NK-92 treated with Interleukin-12 subunit alpha and Interleukin-12 subunit beta, amount 100 ng/mL, for 24 hours (cell line): ENCODE measurements at regions not wholly inside any gene's neighbourhood (a gene's known extent, or its start where the extent isn't known, plus 50 kb on each side); places are given as distances from the start of the nearest gene placed in this dataset.
"Not testable (repeated sequence)": the region's sequence is repeated elsewhere in the genome, so short reads cannot be mapped to it uniquely, and the experiment has no call there.

ENCODE experiments used
- DNase-seq: peaks from one replicate; lab custom pipeline; 2025; lab: John Stamatoyannopoulos, UW

- no peak for DNase-seq
Observed at GRCh38 chr2:18986046-18986445, 372.4 kb downstream of the OSR1 start.

- DNase-seq = no peak
Observed at GRCh38 chr2:18980786-18981430, 377.5 kb downstream of the OSR1 start.

GRCh38 chr2:18980104-18980785 is 378.2 kb downstream of the OSR1 start:
- no peak for DNase-seq

- DNase-seq = no peak
Observed at GRCh38 chr2:18977409-18977808, 381.0 kb downstream of the OSR1 start.

GRCh38 chr2:18976168-18976961 is 382.1 kb downstream of the OSR1 start:
- no peak for DNase-seq

GRCh38 chr2:18975506-18976167 is 382.8 kb downstream of the OSR1 start:
- no peak for DNase-seq

GRCh38 chr2:18971628-18972027 is 382.3 kb upstream of the NT5C1B start:
- DNase-seq = no peak

GRCh38 chr2:18971069-18971378 is 381.7 kb upstream of the NT5C1B start:
- DNase-seq = no peak

- DNase-seq = no peak
Observed at GRCh38 chr2:18966131-18966530, 376.8 kb upstream of the NT5C1B start.

GRCh38 chr2:18963739-18964256 is 374.4 kb upstream of the NT5C1B start:
- DNase-seq = not testable (repeated sequence)

- no peak for DNase-seq
Observed at GRCh38 chr2:18961991-18962421, 372.6 kb upstream of the NT5C1B start.

GRCh38 chr2:18959952-18960717 is 370.8 kb upstream of the NT5C1B start:
- DNase-seq = no peak

- DNase-seq = no peak
Observed at GRCh38 chr2:18959200-18959599, 369.8 kb upstream of the NT5C1B start.

- DNase-seq = no peak
Observed at GRCh38 chr2:18957909-18958308, 368.5 kb upstream of the NT5C1B start.

- no peak for DNase-seq
Observed at GRCh38 chr2:18950361-18950851, 361.0 kb upstream of the NT5C1B start.

- DNase-seq = no peak
Observed at GRCh38 chr2:18949871-18950270, 360.5 kb upstream of the NT5C1B start.

- DNase-seq = no peak
Observed at GRCh38 chr2:18940184-18940583, 350.8 kb upstream of the NT5C1B start.

GRCh38 chr2:18939740-18940139 is 350.4 kb upstream of the NT5C1B start:
- not testable (repeated sequence) for DNase-seq

- no peak for DNase-seq
Observed at GRCh38 chr2:18934886-18935285, 345.5 kb upstream of the NT5C1B start.

- no peak for DNase-seq
Observed at GRCh38 chr2:18932853-18933252, 343.5 kb upstream of the NT5C1B start.

GRCh38 chr2:18930971-18931370 is 341.6 kb upstream of the NT5C1B start:
- DNase-seq = no peak
